Keratinocyte (primary cell): ENCODE measurements at regions not wholly inside any gene's neighbourhood (a gene's known extent, or its start where the extent isn't known, plus 50 kb on each side); places are given as distances from the start of the nearest gene placed in this dataset.

Source experiments
- DNase-seq: peaks from one replicate; pipeline ENCODE4 v3.0.0-alpha.2; 2011; ENCODE audit warnings: low read depth, missing footprints, low spot score
- FAIRE-seq: peaks from 2 replicates; lab custom pipeline; 2011; peaks lifted over from hg19 to GRCh38; lab: Jason Lieb, UNC
- H2AFZ ChIP-seq: 2 replicates; pipeline ENCODE4 v1.6.0; 2012; ENCODE audit warnings: low read length, control low read depth, inconsistent platforms; ENCODE audit not compliant: control insufficient read depth
- H3K27ac ChIP-seq: 2 replicates; pipeline ENCODE4 v1.5.1; 2011; ENCODE audit warnings: low read length; ENCODE audit not compliant: control insufficient read depth, insufficient read depth
- H3K27me3 ChIP-seq: 3 replicates; pipeline ENCODE4 v1.6.0; 2011; ENCODE audit warnings: low read length; ENCODE audit not compliant: control insufficient read depth, insufficient read depth; ENCODE audit errors: extremely low read depth
- H3K36me3 ChIP-seq, 2 experiments: 2 replicates in 1 of 2; 3 replicates in 1 of 2; pipeline ENCODE4 v1.5.1; 2011; ENCODE audit warnings: low read length in 2 of 2, mild to moderate bottlenecking in 1 of 2; ENCODE audit not compliant: control insufficient read depth in 2 of 2, insufficient read depth in 2 of 2; ENCODE audit errors: extremely low read depth in 1 of 2
- H3K4me1 ChIP-seq: 3 replicates; pipeline ENCODE4 v1.5.1; 2011; ENCODE audit warnings: low read length; ENCODE audit not compliant: control insufficient read depth, insufficient read depth; ENCODE audit errors: extremely low read depth
- H3K4me2 ChIP-seq: 3 replicates; pipeline ENCODE4 v1.6.0; 2011; ENCODE audit warnings: low read depth, low read length; ENCODE audit not compliant: control insufficient read depth, insufficient read depth; ENCODE audit errors: extremely low read depth
- H3K4me3 ChIP-seq, 3 experiments: fragments of 200-600 bp in 1 of 3; sonication (generic) in 1 of 3; 2 replicates in 2 of 3; 3 replicates in 1 of 3; pipeline ENCODE4 v1.5.1; 2011 to 2016; ENCODE audit warnings: low read length in 3 of 3, mild to moderate bottlenecking in 3 of 3, control low read depth in 2 of 3, inconsistent platforms in 1 of 3, low read depth in 1 of 3, mixed read lengths in 1 of 3, mixed run types in 1 of 3, moderate library complexity in 1 of 3; ENCODE audit not compliant: control insufficient read depth in 2 of 3, insufficient read depth in 2 of 3; ENCODE audit errors: extremely low read depth in 1 of 3
- H3K79me2 ChIP-seq: 2 replicates; pipeline ENCODE4 v1.6.0; 2012; ENCODE audit warnings: low read length; ENCODE audit not compliant: control insufficient read depth, insufficient read depth
- H3K9ac ChIP-seq: 3 replicates; pipeline ENCODE4 v1.6.0; 2011; ENCODE audit warnings: low read length; ENCODE audit not compliant: control insufficient read depth, insufficient read depth; ENCODE audit errors: extremely low read depth
- H3K9me1 ChIP-seq: 3 replicates; pipeline ENCODE4 v1.6.0; 2011; ENCODE audit warnings: low read length; ENCODE audit not compliant: control insufficient read depth, insufficient read depth; ENCODE audit errors: extremely low read depth
- H3K9me3 ChIP-seq: 2 replicates; pipeline ENCODE4 v1.5.1; 2012; ENCODE audit warnings: low read depth, low read length; ENCODE audit not compliant: control insufficient read depth
- H4K20me1 ChIP-seq: 3 replicates; pipeline ENCODE4 v1.6.0; 2011; ENCODE audit warnings: low read length; ENCODE audit not compliant: control insufficient read depth, insufficient read depth; ENCODE audit errors: extremely low read depth
- CTCF ChIP-seq, 3 experiments: IDR thresholded peaks in 1 of 3; conservative IDR thresholded peaks in 1 of 3; optimal IDR thresholded peaks in 1 of 3; 2 replicates in 2 of 3; 3 replicates in 1 of 3; pipeline versions ENCODE3 to v1.5.1; 2011; ENCODE audit warnings: low read length in 3 of 3, mild to moderate bottlenecking in 3 of 3, moderate library complexity in 2 of 3, control low read depth in 1 of 3, inconsistent platforms in 1 of 3; ENCODE audit not compliant: insufficient read depth in 2 of 3; ENCODE audit errors: extremely low read depth in 1 of 3
- EZH2 ChIP-seq: IDR thresholded peaks from one replicate; pipeline ENCODE4 v1.6.1; 2012; ENCODE audit warnings: inconsistent platforms, mild to moderate bottlenecking, low read length, moderate library complexity
- dilution Hi-C: fragments of 300-500 bp; cut with MboI; formaldehyde crosslinking; loops from one replicate; pipeline ENCODE4 v1.7.0; 2020; ENCODE audit warnings: low sequenced_read_pairs; ENCODE audit not compliant: extremely low pct_ligation_motif_present

GRCh38 chr2:240376739-240377138, 58.7 kb upstream of the GPC1 start:
- DNase-seq: no peak
- no peaks in the 10 kb centered on the region for H3K36me3 ChIP-seq
- H2AFZ ChIP-seq: no peak overlapping the region
- H3K27ac ChIP-seq: no peak overlapping the region
- TF ChIP-seq EZH2: no peak
- TF ChIP-seq CTCF (optimal IDR thresholded peaks at IDR 0.05 in 1 of 3, IDR thresholded peaks at IDR 0.05 in 1 of 3, conservative IDR thresholded peaks at IDR 0.05 in 1 of 3; ENCODE audit: extremely low read depth in 1 of 3, insufficient read depth in 2 of 3, low read length in 3 of 3): no peak
- peaks cover 8% of the 10 kb centered on the region for H3K4me1 ChIP-seq
- no peak overlapping the region for H3K4me3 ChIP-seq
- H3K9me1 ChIP-seq: no peaks in the 10 kb centered on the region
- no peaks in the 10 kb centered on the region for H3K9me3 ChIP-seq
- dilution Hi-C loops: no loop called here
- peaks cover 17% of the 10 kb centered on the region for H3K27me3 ChIP-seq
- no peak overlapping the region for H3K4me2 ChIP-seq
- no peaks in the 10 kb centered on the region for H3K79me2 ChIP-seq
- H3K9ac ChIP-seq: no peak overlapping the region
- no peaks in the 10 kb centered on the region for H4K20me1 ChIP-seq
- no peak for FAIRE-seq

GRCh38 chr2:240377366-240377765, 58.1 kb upstream of the GPC1 start:
- DNase-seq: no peak
- Histone ChIP-seq H3K36me3 (no peaks in the 10 kb centered on the region), H3K9ac (no peak overlapping the region), H3K9me1 (no peaks in the 10 kb centered on the region), H3K79me2 (no peaks in the 10 kb centered on the region), H2AFZ (no peak overlapping the region), H3K27me3 (peaks cover 17% of the 10 kb centered on the region), H3K4me1 (peaks cover 8% of the 10 kb centered on the region), H3K27ac (no peak overlapping the region), H3K4me3 (no peak overlapping the region), H3K4me2 (no peak overlapping the region), H3K9me3 (no peaks in the 10 kb centered on the region), H4K20me1 (no peaks in the 10 kb centered on the region)
- dilution Hi-C loops: no loop called here
- no peak for TF ChIP-seq EZH2
- no peak for TF ChIP-seq CTCF (optimal IDR thresholded peaks at IDR 0.05 in 1 of 3, IDR thresholded peaks at IDR 0.05 in 1 of 3, conservative IDR thresholded peaks at IDR 0.05 in 1 of 3; ENCODE audit: extremely low read depth in 1 of 3, insufficient read depth in 2 of 3, low read length in 3 of 3)
- FAIRE-seq: no peak
